K562 (cell line): ENCODE measurements at regions not wholly inside any gene's neighbourhood (a gene's known extent, or its start where the extent isn't known, plus 50 kb on each side); places are given as distances from the start of the nearest gene placed in this dataset.

Experiments
- ATAC-seq: fragments of 200-7000 bp; cut with Tn5 transposase; 3 replicates; pipeline ENCODE4 v1.9.1; 2020; ENCODE audit warnings: moderate library complexity
- BruUV-seq: library from RNA; stranded (reverse); fragments of 400-500 nt; replicated peaks from 2 replicates; lab custom pipeline; 2021; lab: Mats Ljungman, UMichigan
- CTCF ChIA-PET: fragments of 300-600 bp; formaldehyde crosslinking; extraction: SDS; loops from one replicate; lab custom pipeline; 2021; ENCODE audit warnings: low intra/inter-chr PET ratio; lab: Yijun Ruan, JAX
- POLR2A ChIA-PET: fragments of 300-600, 350-650 bp; sonication (Branson Sonifier 250); formaldehyde crosslinking; extraction: SDS; loops from one replicate; lab custom pipeline; 2021; ENCODE audit warnings: antibody characterized with exemption, inconsistent platforms; lab: Yijun Ruan, JAX
- DNase-seq, 4 experiments: peaks; one replicate each; pipeline versions ENCODE4 v3.0.0 to v3.0.0-alpha.2; 2011 to 2018; ENCODE audit warnings: low spot score in 3 of 4, mixed read lengths in 3 of 4; ENCODE audit errors: extremely low read depth in 1 of 4
- FAIRE-seq: peaks from 2 replicates; lab custom pipeline; 2011; peaks lifted over from hg19 to GRCh38; lab: Jason Lieb, UNC
- H2AFZ ChIP-seq: 2 replicates; pipeline ENCODE4 v1.6.0; 2011; ENCODE audit warnings: low read depth, low read length, control low read depth, inconsistent platforms
- H3K27ac ChIP-seq: fragments of 200-600 bp; 3 replicates; pipeline ENCODE4 v1.8.0; 2011; ENCODE audit warnings: low read depth, mild to moderate bottlenecking, control low read depth, inconsistent platforms, low read length, moderate library complexity, mixed read lengths; ENCODE audit errors: extremely low read depth
- H3K27me3 ChIP-seq, 2 experiments: fragments of 300-600 bp in 1 of 2; 2 replicates in 1 of 2; 3 replicates in 1 of 2; pipeline versions ENCODE4 v1.6.0 to v1.8.0; 2011; ENCODE audit warnings: inconsistent platforms in 2 of 2, low read length in 2 of 2, mild to moderate bottlenecking in 1 of 2, mixed read lengths in 1 of 2, moderate library complexity in 1 of 2; ENCODE audit not compliant: control insufficient read depth in 2 of 2, insufficient read depth in 2 of 2
- H3K36me3 ChIP-seq: fragments of 300-600 bp; 3 replicates; pipeline ENCODE4 v1.8.0; 2011; ENCODE audit warnings: mild to moderate bottlenecking, low read length, inconsistent platforms; ENCODE audit not compliant: control insufficient read depth, insufficient read depth
- H3K4me1 ChIP-seq, 2 experiments: fragments of 200-600 bp in 1 of 2; replicated peaks in 1 of 2; 2 replicates in 1 of 2; 3 replicates in 1 of 2; pipeline versions ENCODE4 v1.5.1 to v1.8.0; 2011; ENCODE audit warnings: inconsistent platforms in 2 of 2, low read length in 2 of 2, mild to moderate bottlenecking in 1 of 2, mixed read lengths in 1 of 2, moderate library complexity in 1 of 2; ENCODE audit not compliant: control insufficient read depth in 2 of 2, insufficient read depth in 2 of 2
- H3K4me2 ChIP-seq: 2 replicates; pipeline ENCODE4 v1.6.1; 2011; ENCODE audit warnings: low read length, control low read depth, inconsistent platforms, mixed read lengths; ENCODE audit not compliant: insufficient read depth
- H3K4me3 ChIP-seq: fragments of 200-600 bp; sonication (generic), shearing (Covaris generic); 2 replicates; pipeline ENCODE4 v1.5.1; 2016; ENCODE audit warnings: control low read depth, inconsistent platforms
- H3K79me2 ChIP-seq: fragments of 200-600 bp; 3 replicates; pipeline ENCODE4 v1.8.0; 2011; ENCODE audit warnings: low read length, inconsistent platforms; ENCODE audit not compliant: control insufficient read depth, insufficient read depth
- H3K9ac ChIP-seq, 2 experiments: 2 replicates each; pipeline versions ENCODE4 v1.6.0 to v1.6.1; 2011; ENCODE audit warnings: low read depth in 2 of 2, low read length in 2 of 2, control low read depth in 1 of 2, inconsistent platforms in 1 of 2, mild to moderate bottlenecking in 1 of 2, mixed read lengths in 1 of 2; ENCODE audit not compliant: insufficient read depth in 1 of 2
- H3K9me1 ChIP-seq: one replicate; pipeline ENCODE4 v1.6.0; 2011; ENCODE audit warnings: inconsistent platforms, mild to moderate bottlenecking, low read length, moderate library complexity; ENCODE audit not compliant: control insufficient read depth, insufficient read depth
- H3K9me3 ChIP-seq: replicated peaks from 2 replicates; pipeline ENCODE4 v1.5.1; 2011; ENCODE audit warnings: low read depth, low read length, inconsistent platforms; ENCODE audit not compliant: control insufficient read depth, insufficient read depth
- H4K20me1 ChIP-seq: replicated peaks from 2 replicates; pipeline ENCODE4 v1.6.1; 2011; ENCODE audit warnings: low read length, inconsistent platforms, mixed read lengths; ENCODE audit not compliant: control insufficient read depth, insufficient read depth
- GABPB1 ChIP-seq: sonication (generic); formaldehyde crosslinking; IDR thresholded peaks from 2 replicates; pipeline ENCODE4 v1.8.0; 2022; ENCODE audit warnings: mild to moderate bottlenecking, missing genetic modification reagents
- PHF8 ChIP-seq: fragments of 200-600 bp; sonication (generic); IDR thresholded peaks from 2 replicates; pipeline ENCODE4 v1.6.1; 2012; ENCODE audit warnings: mixed run types, mild to moderate bottlenecking, inconsistent platforms, low read length, moderate library complexity, borderline replicate concordance
- SMARCC2 ChIP-seq: fragments of 450-650 bp; IDR thresholded peaks from 2 replicates; pipeline ENCODE4 v1.6.1; 2017; ENCODE audit warnings: antibody characterized with exemption, moderate library complexity, mild to moderate bottlenecking, low read depth
- WGBS: fragments of 100-300 bp; shearing (Covaris generic); methylation state at CpG from one replicate; pipeline ENCODE4 v1.1.6; 2016; ENCODE audit warnings: low coverage, mixed read lengths; ENCODE audit not compliant: insufficient coverage; ENCODE audit errors: missing lambda C conversion rate; 5-methylcytosine and 5-hydroxymethylcytosine counted together
- in situ Hi-C: fragments of 300-500 bp; cut with MboI; formaldehyde crosslinking; loops from 4 replicates; pipeline ENCODE4 v1.15.0; 2018; ENCODE audit warnings: inconsistent platforms, mixed read lengths
- intact Hi-C: fragments of 100-400 bp; cut with micrococcal nuclease; formaldehyde crosslinking; loops from 2 replicates; pipeline ENCODE4 v1.14.2; 2022
- TF ChIP-seq, protein P1 (sequence below), 2 experiments: fragments of 200-800 bp in 1 of 2; sonication (Bioruptor generic) in 1 of 2; sonication (generic) in 1 of 2; formaldehyde crosslinking in 1 of 2; IDR thresholded peaks in 1 of 2; conservative IDR thresholded peaks in 1 of 2; 2 replicates each; pipeline versions ENCODE4 v1.5.0 to v1.6.1; 2016 to 2020; ENCODE audit warnings: missing compliant biosample characterization in 1 of 2, missing genetic modification characterization in 1 of 2, missing genetic modification reagents in 1 of 2

DNA sequence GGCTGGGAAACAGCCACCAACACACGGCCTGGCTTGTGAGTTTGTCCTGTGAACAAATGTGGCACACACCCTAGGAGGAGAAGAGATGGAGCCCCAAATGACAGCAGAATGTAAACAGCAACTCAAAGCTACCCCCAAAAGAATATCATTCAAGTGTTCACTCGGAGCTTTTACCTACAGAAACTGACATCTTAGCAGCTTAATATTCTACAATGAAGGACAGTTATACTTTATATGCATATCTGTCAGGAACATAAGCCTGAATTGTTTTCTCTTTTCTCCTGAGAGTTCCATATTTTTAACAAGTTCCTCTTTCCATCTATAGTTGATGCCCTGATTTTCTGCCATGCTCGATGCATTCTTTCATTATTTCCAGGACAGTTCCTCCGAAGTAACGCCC lies 566.0 kb upstream of the MAP3K7 start:
- Histone ChIP-seq H3K27ac (no peak overlapping the region), H3K36me3 (no peaks in the 10 kb centered on the region), H3K27me3 (no peaks in the 10 kb centered on the region), H4K20me1 (no peaks in the 10 kb centered on the region), H2AFZ (no peak overlapping the region), H3K4me1 (no peaks in the 10 kb centered on the region), H3K9me3 (no peaks in the 10 kb centered on the region), H3K9ac (no peak overlapping the region), H3K4me2 (no peak overlapping the region), H3K9me1 (no peaks in the 10 kb centered on the region), H3K79me2 (no peaks in the 10 kb centered on the region), H3K4me3 (no peak overlapping the region)
- DNase-seq = no peak
- CTCF ChIA-PET = no interaction called here
- no TSS peak for BruUV-seq
- intact Hi-C loops = no loop called here
- POLR2A ChIA-PET = no interaction called here
- FAIRE-seq = no peak
- TF ChIP-seq GABPB1 (no peak), PHF8 (no peak), SMARCC2 (no peak)
- TF ChIP-seq, protein P1, sequence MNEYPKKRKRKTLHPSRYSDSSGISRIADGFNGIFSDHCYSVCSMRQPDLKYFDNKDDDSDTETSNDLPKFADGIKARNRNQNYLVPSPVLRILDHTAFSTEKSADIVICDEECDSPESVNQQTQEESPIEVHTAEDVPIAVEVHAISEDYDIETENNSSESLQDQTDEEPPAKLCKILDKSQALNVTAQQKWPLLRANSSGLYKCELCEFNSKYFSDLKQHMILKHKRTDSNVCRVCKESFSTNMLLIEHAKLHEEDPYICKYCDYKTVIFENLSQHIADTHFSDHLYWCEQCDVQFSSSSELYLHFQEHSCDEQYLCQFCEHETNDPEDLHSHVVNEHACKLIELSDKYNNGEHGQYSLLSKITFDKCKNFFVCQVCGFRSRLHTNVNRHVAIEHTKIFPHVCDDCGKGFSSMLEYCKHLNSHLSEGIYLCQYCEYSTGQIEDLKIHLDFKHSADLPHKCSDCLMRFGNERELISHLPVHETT (CRISPR knock-in tag; conservative IDR thresholded peaks at IDR 0.05 in 1 of 2, IDR thresholded peaks at IDR 0.05 in 1 of 2) = no peak
- ATAC-seq = no peak
- in situ Hi-C loops = no loop called here
- 1% methylated on average over 5 of the region's 5 CpGs for WGBS
